ENCODE measurements at regions not wholly inside any gene's neighbourhood (a gene's known extent, or its start where the extent isn't known, plus 50 kb on each side); places are given as distances from the start of the nearest gene placed in this dataset.

DNA sequence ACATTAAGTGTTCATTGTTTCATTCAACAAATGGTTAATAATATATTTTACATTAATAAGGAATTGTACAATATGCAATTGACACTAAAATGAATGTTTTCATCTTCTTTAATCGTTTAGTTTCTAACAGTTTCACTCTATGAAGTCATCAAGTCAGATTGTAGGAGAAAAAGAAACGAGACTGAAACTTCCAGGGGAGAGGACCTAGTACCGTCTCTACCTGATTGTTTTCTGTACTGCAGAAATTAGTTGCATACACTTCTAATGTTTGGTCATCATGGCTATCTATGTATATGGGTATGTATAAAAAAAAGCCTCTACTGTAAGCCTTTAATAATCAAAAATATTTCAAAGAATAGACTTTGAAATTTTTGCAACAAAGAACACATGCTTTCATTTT is 1350.9 kb downstream of the ARAP2 start:
- intact Hi-C loops (cut with DNase I) = no loop called here
- 45% methylated on average over 3 of the region's 3 CpGs for WGBS (ENCODE audit: insufficient coverage, low coverage, low lambda C conversion rate, missing lambda C conversion rate)
- Histone ChIP-seq H3K27ac (no peak overlapping the region), H3K4me1 (no peaks in the 10 kb centered on the region), H3K9me3 (no peaks in the 10 kb centered on the region), H3K27me3 (no peaks in the 10 kb centered on the region), H3K36me3 (no peaks in the 10 kb centered on the region), H3K4me3 (no peak overlapping the region)
- no peak for DNase-seq
- TF ChIP-seq POLR2A (IDR thresholded peaks at IDR 0.05) = no peak
- TF ChIP-seq, protein P1, sequence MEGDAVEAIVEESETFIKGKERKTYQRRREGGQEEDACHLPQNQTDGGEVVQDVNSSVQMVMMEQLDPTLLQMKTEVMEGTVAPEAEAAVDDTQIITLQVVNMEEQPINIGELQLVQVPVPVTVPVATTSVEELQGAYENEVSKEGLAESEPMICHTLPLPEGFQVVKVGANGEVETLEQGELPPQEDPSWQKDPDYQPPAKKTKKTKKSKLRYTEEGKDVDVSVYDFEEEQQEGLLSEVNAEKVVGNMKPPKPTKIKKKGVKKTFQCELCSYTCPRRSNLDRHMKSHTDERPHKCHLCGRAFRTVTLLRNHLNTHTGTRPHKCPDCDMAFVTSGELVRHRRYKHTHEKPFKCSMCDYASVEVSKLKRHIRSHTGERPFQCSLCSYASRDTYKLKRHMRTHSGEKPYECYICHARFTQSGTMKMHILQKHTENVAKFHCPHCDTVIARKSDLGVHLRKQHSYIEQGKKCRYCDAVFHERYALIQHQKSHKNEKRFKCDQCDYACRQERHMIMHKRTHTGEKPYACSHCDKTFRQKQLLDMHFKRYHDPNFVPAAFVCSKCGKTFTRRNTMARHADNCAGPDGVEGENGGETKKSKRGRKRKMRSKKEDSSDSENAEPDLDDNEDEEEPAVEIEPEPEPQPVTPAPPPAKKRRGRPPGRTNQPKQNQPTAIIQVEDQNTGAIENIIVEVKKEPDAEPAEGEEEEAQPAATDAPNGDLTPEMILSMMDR (IDR thresholded peaks at IDR 0.05) = no peak
- no peak for ATAC-seq

DNA sequence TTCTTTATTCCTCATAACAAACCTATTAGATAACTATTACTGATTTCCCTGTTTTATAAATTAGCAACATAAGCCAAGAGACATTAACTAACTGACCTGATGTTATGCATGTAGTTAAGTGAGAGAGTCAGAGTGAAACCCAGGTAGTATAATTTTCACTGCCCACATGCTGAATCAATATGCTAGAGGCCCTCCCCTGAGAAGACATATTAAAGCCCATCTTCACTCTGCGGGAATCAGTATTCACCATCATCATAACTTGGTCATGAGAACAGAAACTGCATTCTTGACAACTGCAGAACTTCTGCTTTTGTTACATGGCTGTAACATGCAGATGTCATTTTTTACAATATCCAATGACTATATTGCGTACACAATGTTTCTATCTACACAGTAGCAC is 1324.3 kb downstream of the ARAP2 start:
- ATAC-seq (no peak), DNase-seq (no peak)
- Histone ChIP-seq H3K4me3 (no peak overlapping the region), H3K27me3 (no peaks in the 10 kb centered on the region), H3K27ac (no peak overlapping the region), H3K4me1 (no peaks in the 10 kb centered on the region), H3K9me3 (no peaks in the 10 kb centered on the region), H3K36me3 (no peaks in the 10 kb centered on the region)
- intact Hi-C loops (cut with DNase I) = no loop called here
- WGBS (ENCODE audit: insufficient coverage, low coverage, low lambda C conversion rate, missing lambda C conversion rate) = 55% methylated on average over 2 of the region's 2 CpGs
- TF ChIP-seq, protein P1 (IDR thresholded peaks at IDR 0.05) = no peak
- TF ChIP-seq POLR2A (IDR thresholded peaks at IDR 0.05) = no peak

DNA sequence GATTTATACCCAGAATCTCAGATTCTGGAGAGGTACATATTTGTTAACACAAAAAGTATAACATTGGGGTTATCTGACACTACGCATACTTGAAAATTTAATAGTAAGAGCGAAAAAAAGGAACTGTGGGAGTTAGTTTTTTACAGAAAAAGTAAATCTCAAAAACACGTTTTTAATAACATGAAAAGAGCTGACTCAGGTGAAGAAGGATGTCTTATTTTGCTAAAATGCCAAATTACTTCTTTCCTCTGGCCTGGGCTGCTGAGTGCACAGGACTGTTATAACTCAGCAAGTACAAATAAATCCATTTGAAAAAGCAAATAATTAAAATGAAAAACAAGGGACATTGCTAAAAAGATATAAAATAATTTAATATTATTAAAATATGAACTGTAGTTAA is 1322.9 kb downstream of the ARAP2 start:
- TF ChIP-seq, protein P1 (IDR thresholded peaks at IDR 0.05) = no peak
- no peak for TF ChIP-seq POLR2A (IDR thresholded peaks at IDR 0.05)
- ATAC-seq = no peak
- Histone ChIP-seq H3K4me1 (no peaks in the 10 kb centered on the region), H3K36me3 (no peaks in the 10 kb centered on the region), H3K9me3 (no peaks in the 10 kb centered on the region), H3K4me3 (no peak overlapping the region), H3K27me3 (no peaks in the 10 kb centered on the region), H3K27ac (no peak overlapping the region)
- DNase-seq = no peak
- 52% methylated on average over 3 of the region's 3 CpGs for WGBS (ENCODE audit: insufficient coverage, low coverage, low lambda C conversion rate, missing lambda C conversion rate)
- intact Hi-C loops (cut with DNase I) = no loop called here

DNA sequence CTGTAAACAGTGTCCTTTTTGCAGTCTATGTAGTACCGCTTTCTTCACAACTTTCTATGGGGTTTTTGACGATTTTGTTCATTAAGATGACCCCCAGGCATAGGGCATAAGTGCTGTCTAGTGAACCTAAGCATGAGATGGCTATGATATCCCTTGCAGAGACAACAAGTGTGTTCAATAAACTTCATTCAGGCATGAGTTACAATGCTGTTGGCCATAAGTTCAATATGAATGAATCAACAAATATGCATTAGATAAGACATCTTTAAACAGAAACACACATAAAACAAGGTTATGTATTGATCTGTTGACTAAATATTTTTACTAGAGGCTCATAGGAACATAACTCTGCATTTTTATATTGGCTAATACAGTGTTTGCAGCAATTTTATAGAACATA is 1322.0 kb downstream of the ARAP2 start:
- no peak for TF ChIP-seq POLR2A (IDR thresholded peaks at IDR 0.05)
- TF ChIP-seq, protein P1 (IDR thresholded peaks at IDR 0.05) = no peak
- Histone ChIP-seq H3K27ac (no peak overlapping the region), H3K4me3 (no peak overlapping the region), H3K36me3 (no peaks in the 10 kb centered on the region), H3K27me3 (no peaks in the 10 kb centered on the region), H3K9me3 (no peaks in the 10 kb centered on the region), H3K4me1 (no peaks in the 10 kb centered on the region)
- no peak for DNase-seq
- 49% methylated on average over 2 of the region's 2 CpGs for WGBS (ENCODE audit: insufficient coverage, low coverage, low lambda C conversion rate, missing lambda C conversion rate)
- intact Hi-C loops (cut with DNase I) = no loop called here
- no peak for ATAC-seq

DNA sequence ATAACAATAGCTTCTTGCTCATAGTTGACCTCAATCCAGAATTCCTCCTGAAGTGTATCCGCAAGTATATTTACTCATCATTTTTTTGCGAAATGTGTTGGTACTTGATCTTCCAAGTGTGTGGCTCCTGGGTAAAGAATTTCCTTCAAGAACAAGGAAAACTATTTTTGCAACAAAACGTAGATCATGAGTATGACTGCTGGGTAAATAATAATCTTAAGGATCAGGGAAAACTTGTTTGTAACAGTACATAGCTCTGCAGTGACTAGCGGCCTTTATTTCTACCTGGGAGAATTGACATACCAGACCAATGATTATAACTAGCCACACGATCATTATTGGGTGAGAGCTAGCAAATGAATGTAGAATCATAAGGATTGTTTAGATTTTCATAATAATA is 1311.7 kb downstream of the ARAP2 start:
- H3K9me3 ChIP-seq = no peaks in the 10 kb centered on the region
- H3K36me3 ChIP-seq = no peaks in the 10 kb centered on the region
- DNase-seq (no peak), ATAC-seq (no peak)
- no peak overlapping the region for H3K4me3 ChIP-seq
- H3K4me1 ChIP-seq = no peaks in the 10 kb centered on the region
- intact Hi-C loops (cut with DNase I) = no loop called here
- H3K27me3 ChIP-seq = no peaks in the 10 kb centered on the region
- no peak for TF ChIP-seq POLR2A (IDR thresholded peaks at IDR 0.05)
- TF ChIP-seq, protein P1 (IDR thresholded peaks at IDR 0.05) = no peak
- 53% methylated on average over 5 of the region's 5 CpGs for WGBS (ENCODE audit: insufficient coverage, low coverage, low lambda C conversion rate, missing lambda C conversion rate)
- no peak overlapping the region for H3K27ac ChIP-seq

Data from right lobe of liver (tissue), 6 donors.